Stimulated activated CD8-positive, alpha-beta memory T cell treated with anti-CD3 and anti-CD28 coated beads, Interleukin-2, amount 100 ng/mL, for 48 hours (primary cell): ENCODE measurements at regions not wholly inside any gene's neighbourhood (a gene's known extent, or its start where the extent isn't known, plus 50 kb on each side); places are given as distances from the start of the nearest gene placed in this dataset.
"Not testable (repeated sequence)": the region's sequence is repeated elsewhere in the genome, so short reads cannot be mapped to it uniquely, and the experiment has no call there.

Source experiments
- DNase-seq, 2 donors: peaks; one replicate each; pipeline ENCODE4 v3.0.0-alpha.2; 2020; ENCODE audit warnings: low read depth in 2 of 2

DNA sequence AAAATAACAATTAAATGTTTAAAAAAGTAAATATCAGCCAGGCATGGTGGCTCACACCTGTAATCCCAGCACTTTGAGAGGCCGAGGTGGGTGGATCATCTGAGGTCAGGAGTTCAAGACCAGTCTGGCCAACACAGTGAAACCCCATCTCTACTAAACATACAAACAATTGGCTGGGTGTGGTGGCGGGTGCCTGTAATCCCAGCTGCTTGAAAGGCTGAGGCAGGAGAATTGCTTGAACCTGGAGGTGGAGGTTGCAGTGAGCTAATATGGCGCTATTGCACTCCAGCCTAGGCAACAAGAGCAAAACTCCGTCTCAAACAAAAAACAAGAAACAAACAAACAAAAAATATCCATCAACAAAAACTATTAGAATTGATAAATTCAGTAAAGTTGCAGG, 77.5 kb downstream of the SNX5 start:
- not testable (repeated sequence) for DNase-seq

DNA sequence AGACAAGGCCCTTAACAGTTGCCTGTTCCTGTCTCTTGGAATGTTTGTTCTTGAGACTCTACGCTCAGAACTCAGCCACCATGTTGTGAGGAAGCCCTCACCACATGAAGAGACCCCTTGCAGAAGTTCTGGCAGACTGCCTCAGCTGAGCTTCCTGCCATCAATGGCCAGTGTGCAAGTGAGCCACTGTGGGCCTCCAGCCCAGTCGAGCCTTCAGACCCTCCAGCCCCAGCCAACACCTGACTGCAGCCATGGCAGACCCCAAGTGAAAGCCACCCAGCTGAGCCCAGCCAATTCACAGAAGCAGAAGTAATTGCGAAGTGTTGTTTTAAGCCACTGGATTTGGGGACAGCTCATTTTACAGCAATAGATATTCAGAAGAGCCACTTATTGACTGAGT, 78.3 kb downstream of the SNX5 start:
- no peak for DNase-seq

GRCh38 chr20:17889226-17889625, 79.4 kb downstream of the SNX5 start:
- no peak for DNase-seq

DNA sequence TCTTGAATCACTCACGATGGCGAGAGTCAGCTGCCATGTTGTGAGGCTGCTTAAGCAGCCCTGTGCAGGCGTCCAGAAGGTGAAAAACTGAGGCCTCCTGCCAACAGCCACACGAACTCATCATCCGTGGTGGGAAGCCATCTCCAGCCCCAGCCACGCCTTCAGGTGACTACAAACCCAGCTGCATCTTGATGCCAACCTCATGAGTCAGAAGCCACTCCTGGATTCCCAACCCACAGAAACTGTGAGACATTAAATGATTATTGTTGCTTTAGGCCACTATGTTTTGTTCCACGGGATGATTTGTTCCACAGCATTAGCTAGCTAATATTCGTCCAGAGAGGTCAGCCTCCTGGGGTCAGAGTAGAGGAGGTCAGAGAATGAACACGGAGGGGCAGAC, 80.5 kb downstream of the SNX5 start:
- DNase-seq = no peak

GRCh38 chr20:17887331-17888030, 81.1 kb downstream of the SNX5 start:
- DNase-seq = no peak

DNA sequence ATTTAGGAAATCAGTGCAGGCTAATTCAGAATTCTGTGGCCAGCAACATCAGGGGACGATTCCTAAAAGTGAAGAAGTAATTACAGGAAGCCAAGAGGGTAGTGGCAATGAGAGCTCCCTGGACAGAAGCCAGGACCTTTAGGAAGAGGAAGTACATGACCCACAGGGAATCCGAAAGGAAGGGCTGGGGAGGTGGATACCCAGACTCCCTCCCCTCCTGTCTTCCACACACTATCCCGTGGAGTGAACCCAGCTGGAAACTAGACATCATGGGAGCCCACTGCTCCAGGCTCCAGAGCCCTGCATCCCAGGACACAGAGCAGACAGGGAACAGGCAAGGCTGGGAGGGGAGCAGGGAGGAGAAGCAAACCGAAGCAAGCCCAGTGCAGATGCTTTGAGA, 83.0 kb downstream of the SNX5 start:
- DNase-seq = no peak

- DNase-seq = no peak
Observed at GRCh38 chr20:17885076-17885475, 83.5 kb downstream of the SNX5 start.

- no peak for DNase-seq
Observed at GRCh38 chr20:17884307-17885003, 84.1 kb downstream of the SNX5 start.

DNA sequence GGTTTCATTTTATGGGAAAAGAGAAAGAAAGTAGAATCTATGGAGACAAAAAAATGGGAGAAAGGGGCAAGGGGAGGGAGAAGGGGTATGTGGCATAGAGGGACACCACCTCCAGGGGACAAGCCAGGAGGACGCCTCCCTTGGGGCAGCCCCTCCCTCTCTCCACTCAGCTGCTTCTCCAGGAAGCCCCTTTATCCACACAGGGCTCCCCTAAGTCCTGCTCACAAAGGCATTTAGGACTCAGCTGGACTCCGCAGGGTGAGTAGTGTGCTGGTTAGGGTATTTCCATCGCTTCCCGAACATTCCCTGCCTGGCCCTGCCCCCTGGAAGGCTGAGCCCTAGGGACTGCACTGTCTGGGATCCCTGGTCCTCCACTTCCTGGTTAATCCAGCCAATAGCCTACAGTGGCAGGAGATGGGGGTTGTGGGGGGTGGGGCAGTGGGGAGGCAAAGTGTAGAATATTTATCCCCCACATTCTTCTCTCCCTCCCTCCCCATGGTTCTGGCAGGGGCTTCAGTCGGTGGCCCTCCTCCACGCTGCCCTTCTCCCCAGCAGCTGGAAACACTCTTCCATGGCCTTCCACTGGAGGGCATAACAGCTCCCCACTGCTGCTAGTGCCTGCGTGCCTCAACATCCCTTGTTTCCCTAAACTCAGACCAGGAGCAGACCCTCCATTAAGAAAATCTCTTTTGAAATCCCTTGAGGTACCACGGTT, 84.8 kb downstream of the SNX5 start:
- DNase-seq = no peak

DNA sequence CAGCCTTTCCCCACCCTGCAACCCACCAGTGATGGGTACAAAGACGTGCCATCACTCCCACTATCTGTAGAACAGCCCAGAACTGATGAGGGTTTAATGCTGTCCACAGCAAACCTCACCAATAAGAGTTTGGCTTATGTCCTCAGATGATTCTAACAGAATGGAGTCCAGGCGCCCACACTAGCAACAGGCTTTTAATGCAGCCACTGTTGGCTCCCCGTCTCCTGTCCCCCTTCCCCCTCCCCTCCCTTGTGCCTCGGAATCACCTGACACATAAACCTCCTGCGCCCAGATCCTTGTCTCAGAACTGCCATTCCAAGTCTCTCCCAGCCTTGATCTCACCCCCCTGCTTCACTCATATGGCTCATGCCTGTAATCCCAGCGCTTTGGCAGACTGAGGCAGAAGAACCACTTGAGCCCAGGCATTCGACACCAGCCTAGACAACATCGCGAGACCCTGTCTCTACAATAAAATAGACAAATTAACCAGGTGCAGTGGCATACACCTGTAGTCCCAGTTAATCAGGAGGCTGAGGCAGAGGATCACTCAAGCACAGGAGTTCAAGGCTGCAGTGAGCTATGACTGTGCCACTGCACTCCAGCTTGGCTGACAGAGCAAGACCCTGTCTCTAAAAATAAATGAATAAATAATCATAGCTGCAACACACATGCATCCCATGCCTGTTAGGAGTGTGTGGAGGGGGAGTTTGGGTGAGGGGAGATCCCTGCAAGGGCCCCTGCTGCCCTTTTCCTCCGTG, 85.6 kb downstream of the SNX5 start:
- DNase-seq = no peak

DNA sequence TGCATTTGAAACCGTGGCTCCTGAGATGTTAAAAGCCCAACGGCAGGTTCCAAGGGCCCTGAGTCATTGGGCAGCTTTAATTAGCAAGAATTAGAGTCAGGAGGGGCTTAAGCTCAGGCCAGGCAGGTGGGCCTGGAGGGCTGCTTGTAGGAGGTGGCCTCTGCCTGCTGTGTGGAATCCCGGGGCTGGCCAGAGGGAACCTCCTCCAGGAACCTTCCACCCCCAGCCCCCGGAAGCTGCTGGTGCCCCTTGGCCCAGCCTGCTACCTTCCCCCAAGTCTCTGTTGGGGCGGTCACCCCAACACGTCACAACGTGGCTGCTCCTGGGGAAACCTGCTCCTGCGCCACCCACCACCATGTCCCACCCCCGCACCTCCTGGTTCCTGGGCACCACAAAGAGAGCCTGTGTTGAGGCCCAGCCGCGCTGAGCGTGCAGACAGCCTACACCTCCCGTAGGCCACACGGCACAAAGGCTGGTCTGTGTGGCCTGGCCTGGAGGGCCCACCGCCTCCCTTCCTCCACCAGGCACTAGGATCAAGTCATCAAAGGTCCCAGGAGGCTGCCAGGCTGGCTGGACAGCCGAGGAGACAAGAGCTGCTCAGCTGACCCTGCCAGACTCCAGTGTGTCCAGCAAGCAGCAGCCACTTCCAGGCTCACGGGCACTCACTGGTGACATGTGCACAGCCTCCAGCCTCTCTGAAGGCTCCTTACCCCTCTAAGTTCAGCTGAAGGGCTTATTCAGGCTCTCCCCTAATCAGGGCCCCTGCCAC, 86.3 kb downstream of the SNX5 start:
- DNase-seq = no peak

DNA sequence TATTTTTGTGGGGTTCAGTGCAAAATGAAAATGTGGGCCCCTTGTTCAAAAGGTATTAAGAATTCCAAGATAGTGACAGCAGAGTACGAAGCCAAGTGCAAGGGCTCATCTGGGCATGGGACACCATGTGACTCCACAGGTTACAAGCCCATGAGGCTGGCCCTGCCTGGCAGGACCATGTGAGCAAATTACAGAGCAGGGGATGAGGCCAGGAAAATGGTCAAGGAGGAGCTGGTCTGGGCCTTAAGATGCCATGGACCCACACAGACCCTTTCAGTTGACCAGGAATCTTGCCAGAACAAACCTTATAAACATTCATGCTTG, 86.9 kb downstream of the SNX5 start:
- DNase-seq = no peak

DNA sequence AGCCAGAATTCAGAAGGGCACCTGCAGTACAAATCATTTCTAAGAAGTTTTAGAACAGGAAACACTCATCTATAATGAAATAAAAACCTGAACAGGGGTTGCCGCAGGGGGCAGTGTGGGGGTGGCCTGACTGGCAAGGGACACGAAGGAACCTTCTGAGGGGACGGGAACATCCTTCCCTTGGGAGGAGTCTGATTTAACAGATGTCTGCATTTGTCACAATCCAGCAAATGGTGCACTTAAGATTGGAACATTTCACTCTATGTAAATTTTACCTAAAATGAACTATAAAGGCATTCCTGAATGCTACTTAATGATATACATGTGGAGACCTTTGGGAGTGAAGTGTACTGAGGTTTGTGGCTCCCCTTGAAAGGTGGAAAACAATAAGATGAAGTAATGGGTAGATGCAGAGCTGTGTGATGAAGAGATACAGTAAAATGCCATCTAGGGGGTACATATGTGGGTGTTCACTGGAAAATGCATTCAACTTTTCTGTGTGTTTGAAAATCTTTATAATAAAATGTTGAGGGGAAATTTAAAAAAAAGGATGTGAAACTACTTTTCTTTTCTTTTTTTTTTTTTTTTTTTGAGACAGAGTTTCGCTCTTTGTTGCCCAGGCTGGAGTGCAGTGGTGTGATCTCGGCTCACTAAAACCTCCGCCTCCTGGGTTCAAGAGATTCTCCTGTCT, 89.5 kb downstream of the SNX5 start:
- DNase-seq = no peak

DNA sequence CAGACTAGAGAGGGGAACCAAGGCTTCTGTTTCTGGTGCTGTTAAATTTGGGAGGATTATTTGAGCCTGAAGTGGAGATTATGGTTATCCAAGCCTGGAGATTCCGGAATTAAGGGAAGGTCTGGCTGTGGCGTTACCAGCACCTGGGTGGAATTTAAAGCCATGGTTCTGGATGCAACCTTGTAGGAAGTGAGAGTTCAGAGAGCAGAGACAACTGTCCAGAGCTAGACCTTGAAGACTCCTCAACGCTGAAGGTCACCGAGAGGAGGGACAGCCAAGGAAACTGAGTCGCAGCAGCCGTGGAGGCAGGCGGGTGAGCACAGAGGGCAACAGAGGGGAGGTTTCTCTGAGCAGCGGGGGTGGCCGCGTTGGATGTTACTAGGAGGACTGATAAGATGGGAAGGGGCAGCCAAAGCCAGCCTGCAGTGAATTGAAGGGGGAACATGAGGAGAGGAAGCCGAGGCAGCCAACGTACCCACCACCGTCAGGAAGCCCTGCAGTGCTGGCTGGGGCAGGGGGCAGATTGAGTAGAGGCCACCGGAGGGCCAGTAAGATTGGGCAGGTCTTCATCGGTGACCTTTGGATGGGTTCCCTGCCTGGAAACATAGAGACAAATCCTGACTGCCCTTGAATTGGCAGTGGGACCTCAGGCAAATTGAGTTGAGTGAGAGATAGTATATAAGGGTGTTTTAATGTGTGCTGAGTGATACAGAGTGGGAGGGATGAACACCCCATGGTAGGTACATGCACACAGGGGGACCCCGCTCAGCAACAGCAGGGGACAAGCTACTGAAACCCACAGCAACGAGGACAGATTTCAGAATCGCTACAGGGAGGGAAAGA, 90.3 kb downstream of the SNX5 start:
- DNase-seq = no peak

- no peak for DNase-seq
Observed at GRCh38 chr20:17875981-17876385, 92.6 kb downstream of the SNX5 start.

- DNase-seq = no peak
Observed at GRCh38 chr20:17875106-17875980, 93.3 kb downstream of the SNX5 start.

DNA sequence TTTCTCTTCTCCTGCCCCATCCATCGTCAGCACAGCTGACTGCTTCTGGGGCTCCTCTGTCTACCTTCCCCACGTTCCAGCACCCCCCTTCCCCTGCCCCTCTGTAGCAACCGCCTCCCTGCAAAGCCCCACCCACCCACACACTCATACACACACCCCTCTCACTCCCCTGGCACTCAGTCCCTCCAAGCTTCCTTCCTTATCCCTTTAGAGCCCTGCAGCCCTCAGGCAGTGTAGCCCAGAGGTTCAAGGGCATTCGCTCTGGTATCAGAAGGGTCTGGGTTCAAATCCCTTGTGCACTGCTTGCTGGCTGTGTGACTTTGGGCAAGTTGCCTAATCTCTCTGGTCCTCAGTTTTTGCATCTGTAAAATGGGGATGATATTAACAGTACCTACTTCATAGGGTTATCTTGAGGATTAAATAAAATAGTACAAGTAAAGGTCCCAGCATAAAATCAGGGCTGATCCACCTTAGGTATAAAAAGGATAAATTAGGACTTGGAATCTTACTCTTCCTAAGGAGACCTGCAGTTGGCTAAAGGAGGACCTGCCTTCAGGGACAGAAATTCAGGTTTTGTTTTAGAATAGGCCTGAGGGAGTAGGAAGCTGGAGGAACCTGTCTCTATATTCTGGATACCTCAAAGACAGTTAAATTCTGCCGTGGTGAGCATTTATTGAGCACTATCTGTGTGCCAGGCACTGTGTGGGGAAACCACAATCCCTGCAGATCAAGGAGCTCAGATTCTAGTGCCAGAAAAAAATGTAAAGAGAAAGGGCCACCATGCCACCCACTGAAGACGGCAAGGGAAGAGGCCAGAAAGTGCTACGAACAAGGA, 94.1 kb downstream of the SNX5 start:
- no peak for DNase-seq
